PFSK-1 (cell line): ENCODE measurements at regions not wholly inside any gene's neighbourhood (a gene's known extent, or its start where the extent isn't known, plus 50 kb on each side); places are given as distances from the start of the nearest gene placed in this dataset.

Source experiments
- FOXP2 ChIP-seq: optimal IDR thresholded peaks from 2 replicates; pipeline ENCODE3; 2011; ENCODE audit warnings: borderline replicate concordance, control low read depth, inconsistent platforms; ENCODE audit not compliant: insufficient read depth; ENCODE audit errors: extremely low read length, extremely low read depth
- POLR2AphosphoS5 ChIP-seq: IDR thresholded peaks from 2 replicates; pipeline ENCODE4 v1.6.1; 2012; ENCODE audit warnings: low read depth, mild to moderate bottlenecking, control low read depth, low read length, moderate library complexity
- REST ChIP-seq, 2 experiments: IDR thresholded peaks; 2 replicates each; pipeline versions ENCODE4 v1.6.1 to v1.8.0; 2011 to 2012; ENCODE audit warnings: low read depth in 2 of 2, low read length in 2 of 2, control low read depth in 1 of 2, inconsistent platforms in 1 of 2, mild to moderate bottlenecking in 1 of 2, moderate library complexity in 1 of 2; ENCODE audit not compliant: insufficient read depth in 1 of 2
- SIN3A ChIP-seq: IDR thresholded peaks from 2 replicates; pipeline ENCODE4 v1.6.1; 2012; ENCODE audit warnings: mild to moderate bottlenecking, low read length, moderate library complexity, borderline replicate concordance; ENCODE audit not compliant: insufficient read depth
- TAF1 ChIP-seq: IDR thresholded peaks from 2 replicates; pipeline ENCODE4 v1.6.1; 2012; ENCODE audit warnings: low read length, control low read depth, borderline replicate concordance; ENCODE audit not compliant: insufficient read depth

- TF ChIP-seq SIN3A: no peak
- no peak for TF ChIP-seq TAF1
- TF ChIP-seq REST (IDR thresholded peaks at IDR 0.05; ENCODE audit: insufficient read depth in 1 of 2, low read depth in 2 of 2, low read length in 2 of 2): no peak
- no peak for TF ChIP-seq FOXP2
- no peak for TF ChIP-seq POLR2AphosphoS5
Observed at GRCh38 chr10:4503076-4503475, 322.9 kb upstream of the AKR1E2 start.

- TF ChIP-seq FOXP2: no peak
- no peak for TF ChIP-seq POLR2AphosphoS5
- no peak for TF ChIP-seq REST (IDR thresholded peaks at IDR 0.05; ENCODE audit: insufficient read depth in 1 of 2, low read depth in 2 of 2, low read length in 2 of 2)
Observed at GRCh38 chr10:4501306-4501705, 324.7 kb upstream of the AKR1E2 start.

GRCh38 chr10:4498711-4499251 lies 327.2 kb upstream of the AKR1E2 start:
- TF ChIP-seq REST (IDR thresholded peaks at IDR 0.05; ENCODE audit: insufficient read depth in 1 of 2, low read depth in 2 of 2, low read length in 2 of 2): no peak
- TF ChIP-seq FOXP2: no peak
- no peak for TF ChIP-seq TAF1
- no peak for TF ChIP-seq POLR2AphosphoS5
- no peak for TF ChIP-seq SIN3A

- TF ChIP-seq FOXP2 (no peak), SIN3A (no peak), TAF1 (no peak), POLR2AphosphoS5 (no peak)
Observed at GRCh38 chr10:4494551-4494950, 331.5 kb upstream of the AKR1E2 start.

GRCh38 chr10:4492202-4492601 lies 333.8 kb upstream of the AKR1E2 start:
- no peak for TF ChIP-seq FOXP2
- no peak for TF ChIP-seq POLR2AphosphoS5
- TF ChIP-seq TAF1: no peak
- TF ChIP-seq SIN3A: no peak
- TF ChIP-seq REST (IDR thresholded peaks at IDR 0.05; ENCODE audit: insufficient read depth in 1 of 2, low read depth in 2 of 2, low read length in 2 of 2): no peak
